ENCODE measurements at regions not wholly inside any gene's neighbourhood (a gene's known extent, or its start where the extent isn't known, plus 50 kb on each side); places are given as distances from the start of the nearest gene placed in this dataset.

- no peak for DNase-seq
These were observed 242.5 kb upstream of the KCNG1 start for GRCh38 chr20:51265361-51265760.

- DNase-seq, result no peak
These were observed 239.3 kb upstream of the KCNG1 start for GRCh38 chr20:51262240-51262639.

DNA sequence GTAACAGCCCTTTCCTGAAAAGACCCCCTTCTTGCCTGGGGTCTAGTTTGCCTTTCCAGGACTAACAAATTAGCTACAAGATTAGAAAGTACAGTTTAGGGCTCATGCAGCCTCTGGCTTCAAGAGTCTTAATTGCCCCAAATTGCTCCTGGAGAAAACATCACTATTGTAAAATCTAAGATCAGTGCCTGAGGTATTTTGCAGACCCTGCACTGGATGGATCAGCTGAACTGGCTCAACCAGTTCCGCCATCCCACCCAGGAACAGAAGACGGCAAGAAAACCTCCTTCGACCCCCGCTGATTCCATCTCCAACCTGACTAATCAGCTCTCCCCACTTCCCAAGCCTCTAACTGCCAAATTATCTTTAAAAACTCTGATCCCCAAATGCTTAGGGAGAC is 236.5 kb upstream of the KCNG1 start:
- DNase-seq, result no peak

DNA sequence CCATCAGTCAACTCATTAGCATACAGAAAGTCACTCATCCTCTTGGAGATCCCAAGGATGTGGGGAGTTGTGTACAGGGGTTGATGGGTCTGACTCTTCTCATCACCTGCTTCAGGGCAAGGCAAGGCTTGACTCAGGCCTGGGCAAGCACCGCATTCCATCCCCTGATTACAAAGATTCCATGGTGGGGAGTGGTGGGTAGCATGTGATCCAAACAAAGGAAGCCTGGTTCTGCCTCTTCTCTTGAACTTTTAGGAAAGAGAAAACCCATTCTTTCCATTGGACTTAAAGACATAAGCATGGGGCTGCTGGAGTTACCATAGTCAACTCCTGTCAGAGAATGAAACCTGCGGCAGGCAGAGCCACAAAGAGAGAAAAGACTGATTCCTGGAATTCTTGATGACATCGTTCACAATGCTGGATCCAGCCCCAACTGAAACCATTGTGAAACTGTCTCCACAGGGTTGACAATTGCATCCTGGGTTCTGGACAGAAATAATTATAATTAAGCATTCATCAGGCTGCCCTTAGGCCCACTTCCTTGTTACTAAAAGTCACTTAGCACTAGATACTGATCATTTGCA is 235.8 kb upstream of the KCNG1 start:
- no peak for DNase-seq

GRCh38 chr20:51255417-51255816 is 232.5 kb upstream of the KCNG1 start:
- DNase-seq, result no peak

DNA sequence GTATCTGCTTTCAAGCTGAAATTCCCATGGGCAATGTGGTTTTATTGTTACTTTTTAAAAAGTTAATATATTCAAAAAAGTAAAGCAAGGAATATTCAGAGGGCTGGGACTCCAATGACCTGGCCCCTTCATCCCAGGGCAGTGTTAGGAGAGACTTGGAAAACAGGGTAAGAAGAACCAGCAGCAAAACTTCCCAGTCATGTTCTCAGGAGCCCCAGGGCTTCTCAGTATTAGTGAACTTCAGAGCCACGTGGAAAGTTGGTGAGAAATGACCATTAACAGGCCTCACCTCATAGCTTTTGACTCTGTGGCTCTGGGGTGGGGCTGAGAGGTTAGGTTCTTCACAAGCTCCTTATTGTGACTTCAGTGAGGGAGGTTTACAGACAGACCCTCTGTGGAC is 230.4 kb upstream of the KCNG1 start:
- DNase-seq, result no peak

DNA sequence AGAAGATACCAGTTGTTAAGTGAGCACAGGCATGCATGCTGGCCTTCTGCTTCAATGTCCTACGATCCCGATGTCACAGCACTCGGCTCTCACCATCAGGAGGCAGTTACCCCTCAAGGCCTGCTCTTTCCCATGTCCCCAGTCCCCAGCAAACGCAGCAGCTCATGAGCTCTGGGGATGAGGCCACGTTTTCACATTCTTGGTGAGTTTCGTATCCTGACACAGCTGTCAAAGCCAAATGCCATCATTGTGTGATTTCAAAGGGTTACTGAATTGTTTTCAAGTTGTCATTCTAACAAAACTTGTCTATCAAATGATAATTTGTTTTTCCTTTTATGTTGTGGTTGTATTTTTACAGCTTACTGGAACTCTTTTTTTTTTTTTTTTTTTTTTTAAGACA is 226.9 kb upstream of the KCNG1 start:
- no peak for DNase-seq

DNA sequence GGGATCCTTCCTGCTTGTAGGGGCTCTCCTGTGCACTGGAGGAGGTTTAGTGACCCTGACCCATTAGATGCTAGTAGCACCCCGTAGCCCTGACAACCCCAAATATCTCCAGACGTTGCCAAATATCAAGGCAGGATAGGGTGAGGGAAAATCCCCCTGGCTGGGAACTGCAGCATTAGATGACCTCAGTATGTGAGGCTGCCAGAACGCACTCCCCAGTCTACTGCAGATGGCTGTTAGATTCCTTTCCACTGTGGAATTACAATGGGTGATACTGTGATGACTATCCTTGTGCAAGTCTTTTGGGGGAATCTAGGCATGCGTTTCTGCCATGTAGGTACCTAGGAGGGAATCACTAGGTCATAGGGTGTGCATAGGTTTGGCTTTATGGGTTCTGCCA is 226.3 kb upstream of the KCNG1 start:
- DNase-seq, result no peak

DNA sequence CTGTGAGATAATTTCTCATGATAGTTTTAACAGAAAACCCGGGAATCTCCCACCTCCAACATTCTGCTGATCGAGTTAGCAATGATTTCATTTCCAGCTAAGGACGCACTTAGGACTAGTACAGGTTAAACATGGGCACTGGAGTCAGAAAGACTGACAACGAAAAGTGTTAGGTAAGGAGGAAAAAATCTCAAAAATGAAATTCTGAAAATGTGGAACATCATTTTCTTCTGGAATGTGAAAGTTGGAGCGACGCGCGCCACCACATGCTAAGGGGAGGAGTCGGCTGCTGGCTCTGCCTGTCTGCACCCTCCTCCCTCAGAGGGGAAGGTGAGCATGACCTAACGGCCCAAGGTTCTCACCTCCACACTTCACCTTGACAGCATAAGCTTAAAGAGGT is 221.6 kb upstream of the KCNG1 start:
- no peak for DNase-seq

DNA sequence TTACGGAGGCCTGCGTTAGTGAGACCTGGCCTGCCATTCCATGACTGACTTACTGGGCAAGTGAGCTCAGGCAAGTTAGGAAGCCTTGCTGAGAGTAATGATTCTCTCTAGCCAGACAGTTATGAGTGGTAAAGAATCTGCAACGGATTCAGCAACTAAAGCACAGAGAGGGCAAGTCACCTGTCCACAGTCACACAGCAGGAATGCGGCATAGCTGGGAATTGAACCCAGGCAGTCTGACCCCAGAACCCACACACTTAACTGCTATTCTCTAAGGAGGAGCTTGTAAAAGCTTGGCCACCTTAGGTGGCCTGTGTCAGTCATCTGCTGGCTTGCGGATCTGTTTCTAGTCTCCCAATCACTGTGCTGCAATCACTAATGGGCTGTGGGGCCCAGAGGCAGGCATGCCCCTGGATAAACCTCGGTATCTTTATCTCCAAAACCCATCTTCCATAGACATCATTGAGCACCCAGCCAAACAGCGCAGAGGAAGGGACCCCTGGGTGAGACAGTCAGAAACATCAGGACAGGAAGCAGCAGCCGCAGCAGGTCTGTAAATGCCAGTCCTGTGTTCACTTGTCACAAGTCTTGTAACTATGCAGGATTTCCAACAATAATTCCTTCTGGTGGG is 215.9 kb upstream of the KCNG1 start:
- DNase-seq, result no peak

DNA sequence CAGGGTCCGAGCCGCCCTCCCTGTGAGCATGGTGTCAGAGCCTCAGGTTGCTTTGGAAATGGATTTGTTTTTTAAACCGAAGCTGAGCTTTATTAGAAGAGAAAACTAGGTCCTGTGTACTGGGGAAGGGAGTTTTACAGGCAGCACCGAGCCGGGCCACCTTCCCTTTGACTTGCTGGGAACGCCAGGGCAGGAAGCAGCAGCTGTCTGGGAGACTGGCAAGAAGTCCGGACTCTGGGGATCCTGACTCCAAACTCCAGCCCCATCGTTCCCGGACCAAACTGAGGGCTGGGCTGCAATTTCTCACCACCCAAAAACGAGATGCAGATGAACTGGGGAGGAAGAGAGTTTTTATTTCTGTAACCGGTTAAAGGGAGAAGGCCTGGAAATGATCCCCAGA is 214.9 kb upstream of the KCNG1 start:
- no peak for DNase-seq

- DNase-seq, result no peak
These were observed 214.4 kb upstream of the KCNG1 start for GRCh38 chr20:51237278-51237677.

DNA sequence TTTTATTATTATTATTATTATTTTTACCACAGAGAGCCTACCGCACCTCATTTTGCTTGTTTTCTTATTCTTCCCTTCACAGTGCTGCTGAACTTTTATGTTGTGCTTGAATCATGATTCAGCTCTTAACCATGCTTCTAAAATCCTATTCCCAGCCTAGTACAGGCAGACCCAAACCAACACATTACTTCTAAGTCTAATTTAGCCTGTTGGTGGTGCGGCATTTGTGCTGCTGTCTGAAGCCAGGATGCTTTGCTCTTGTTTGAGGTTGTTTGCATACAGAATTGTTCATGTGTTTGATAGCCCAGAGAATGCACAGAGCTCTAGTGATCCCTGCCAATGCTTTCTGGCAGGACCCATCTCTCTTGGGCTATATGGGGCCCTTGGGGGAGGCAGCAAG is 213.5 kb upstream of the KCNG1 start:
- no peak for DNase-seq

- no peak for DNase-seq
These were observed 210.4 kb upstream of the KCNG1 start for GRCh38 chr20:51233345-51233744.

DNA sequence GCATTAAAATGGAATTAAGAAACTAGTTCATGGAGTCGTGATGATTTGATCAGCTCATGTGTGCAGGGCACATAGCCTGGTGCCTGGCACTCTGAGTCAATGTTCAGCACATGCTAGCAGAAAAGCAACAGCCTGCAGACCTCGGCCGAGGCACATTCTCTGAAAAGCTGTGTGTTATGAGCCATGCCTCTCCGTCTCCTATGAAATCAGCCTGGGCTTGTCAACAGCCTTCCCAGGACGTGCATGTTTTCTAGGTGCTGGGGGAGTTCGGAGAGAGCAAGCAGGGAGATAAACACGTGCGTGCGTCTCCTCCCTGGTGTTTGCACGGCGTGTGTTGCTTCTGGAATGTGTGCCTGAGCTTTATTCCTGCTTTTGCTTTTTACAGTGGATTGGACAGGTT is 207.8 kb upstream of the KCNG1 start:
- DNase-seq, result no peak

DNA sequence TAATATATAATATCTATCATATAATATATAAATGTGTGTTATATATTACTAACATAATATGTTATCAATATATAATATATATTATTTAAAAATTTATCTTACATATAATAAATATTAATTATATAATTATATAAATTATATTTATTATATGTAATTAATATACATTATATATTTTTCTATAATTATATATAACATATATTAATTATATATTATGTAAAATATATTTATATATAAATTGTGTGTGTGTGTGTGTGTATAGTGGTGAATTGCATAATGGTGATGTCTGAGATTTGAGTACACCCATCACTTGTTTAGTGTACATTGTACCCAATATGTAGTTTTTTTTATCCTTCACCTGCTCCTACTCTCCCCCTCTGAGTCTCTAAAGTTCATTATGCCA is 205.9 kb upstream of the KCNG1 start:
- no peak for DNase-seq

GRCh38 chr20:51227744-51228143 is 204.8 kb upstream of the KCNG1 start:
- DNase-seq, result no peak

- DNase-seq, result no peak
These were observed 200.3 kb upstream of the KCNG1 start for GRCh38 chr20:51223183-51223720.

DNA sequence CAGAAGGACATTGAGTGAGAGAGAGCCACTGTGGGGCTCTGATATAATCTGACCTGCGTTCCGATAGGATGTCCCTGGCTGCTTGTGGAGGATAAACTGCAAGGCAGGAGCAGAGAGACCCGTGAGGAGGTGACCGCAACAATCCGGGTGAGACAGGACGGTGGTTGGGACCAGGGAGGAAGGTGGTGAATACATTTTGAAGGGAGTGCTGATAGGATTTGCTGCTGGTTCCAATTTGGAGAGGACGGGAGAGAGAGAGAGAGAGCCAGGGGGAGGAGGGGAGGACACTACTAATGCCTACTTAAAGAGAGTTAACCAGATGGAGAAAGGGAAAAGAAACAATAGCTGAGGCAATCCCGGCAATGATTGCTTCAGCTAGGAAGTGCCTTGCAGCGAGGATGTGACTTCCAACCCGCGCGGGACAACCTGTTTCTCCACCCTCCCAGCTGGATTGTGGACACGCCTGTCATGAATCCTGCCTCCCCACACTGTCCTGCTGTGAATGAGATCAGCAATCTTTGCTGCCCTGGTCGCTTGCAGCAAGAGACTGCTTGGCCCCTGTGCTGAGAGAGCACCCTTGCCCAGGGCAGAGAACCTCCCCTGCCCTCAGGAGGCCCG is 199.0 kb upstream of the KCNG1 start:
- DNase-seq, result peak in 1 of 5 donors; percentile 6

DNA sequence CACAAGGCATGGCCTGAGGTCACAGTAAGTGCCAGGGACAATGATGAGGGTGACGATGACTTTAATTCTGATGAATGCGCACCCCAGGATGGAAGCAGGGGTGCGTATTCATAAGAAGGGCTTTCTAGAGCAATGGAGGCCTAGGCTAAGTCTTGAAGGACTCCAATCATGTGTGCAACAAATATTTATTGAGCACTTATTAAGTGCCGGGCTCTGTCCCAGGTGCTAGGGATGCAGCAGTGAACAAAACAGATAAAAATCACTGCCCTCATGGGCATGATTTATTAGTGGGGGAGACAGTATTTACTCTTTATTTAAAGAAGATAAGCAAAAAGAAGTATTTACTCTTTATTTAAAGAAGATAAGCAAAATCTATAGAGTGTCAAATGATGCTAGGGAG is 198.2 kb upstream of the KCNG1 start:
- DNase-seq, result no peak

DNA sequence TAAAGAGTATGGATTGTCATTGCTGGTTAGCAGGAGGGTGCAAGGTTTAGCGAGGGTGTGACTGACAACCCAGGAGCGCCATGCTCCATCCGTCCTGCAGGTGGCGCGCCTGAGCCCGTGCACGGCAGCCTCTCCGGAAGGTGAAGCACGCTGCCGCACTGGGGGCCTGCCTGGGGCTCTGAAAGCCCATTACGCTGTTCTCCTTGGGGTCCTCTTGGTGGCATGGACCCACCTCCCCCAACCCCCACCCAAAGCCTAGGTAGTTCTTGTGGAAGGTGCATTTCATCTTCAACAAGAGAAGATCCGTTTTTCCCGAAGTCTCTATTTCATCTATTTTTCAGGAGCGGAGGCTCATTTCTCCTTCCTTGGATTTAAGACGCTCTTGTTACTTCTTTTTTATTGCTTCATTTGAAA is 197.4 kb upstream of the KCNG1 start:
- DNase-seq, result peak; percentile 14 to 43 (median 33)

GRCh38 chr20:51219544-51219943 is 196.6 kb upstream of the KCNG1 start:
- no peak for DNase-seq

DNA sequence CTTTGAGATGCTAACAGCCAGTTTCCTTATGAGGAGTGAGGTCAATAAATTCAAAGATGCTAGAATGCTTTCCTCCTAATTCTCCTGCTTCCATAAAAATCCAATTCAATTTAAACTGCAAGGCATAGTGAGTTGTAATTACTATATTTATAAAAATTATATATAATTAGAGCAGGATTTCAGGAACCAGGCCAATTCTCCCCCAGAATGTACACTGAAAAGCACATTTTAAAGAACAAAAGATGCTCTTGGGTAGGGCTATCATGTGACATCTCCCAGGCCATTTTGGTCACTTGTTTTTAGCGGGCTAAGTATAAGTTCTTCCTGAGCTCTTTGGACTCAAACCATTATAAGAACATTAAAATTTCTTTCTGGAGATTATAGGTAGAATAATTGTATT is 195.7 kb upstream of the KCNG1 start:
- DNase-seq, result no peak

DNA sequence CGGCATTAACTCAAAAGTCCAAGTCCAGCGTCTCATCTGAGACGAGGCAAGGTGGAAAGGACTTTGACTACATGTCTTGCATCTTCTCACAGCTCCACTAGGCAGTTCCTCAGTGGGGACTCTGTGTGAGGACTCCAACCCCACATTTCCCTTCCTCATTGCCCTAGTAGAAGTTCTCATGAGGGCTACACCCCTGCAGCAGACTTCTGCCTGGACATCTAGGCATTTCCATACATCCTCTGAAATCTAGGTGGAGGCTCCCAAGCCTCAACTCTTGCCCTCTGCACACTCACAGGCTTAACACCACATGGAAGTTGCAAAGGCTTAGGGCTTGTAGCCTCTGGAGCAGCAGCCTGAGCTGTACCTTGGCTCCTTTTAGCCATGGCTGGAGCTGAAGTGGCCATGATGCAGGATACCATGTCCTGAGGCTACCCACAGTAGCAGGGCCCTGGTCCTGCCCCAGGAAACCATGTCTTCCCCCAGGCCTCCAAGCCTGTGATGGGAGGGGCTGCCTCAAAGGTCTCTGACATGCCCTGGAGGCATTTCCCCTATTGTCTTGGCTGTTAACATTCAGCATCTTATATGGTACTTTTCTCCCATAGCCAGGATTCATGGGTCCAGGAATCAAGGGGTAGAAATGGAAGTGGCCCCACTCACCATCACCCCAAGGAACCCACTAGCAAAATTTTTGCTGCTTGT is 194.6 kb upstream of the KCNG1 start:
- DNase-seq, result no peak
